ENCODE measurements at regions not wholly inside any gene's neighbourhood (a gene's known extent, or its start where the extent isn't known, plus 50 kb on each side); places are given as distances from the start of the nearest gene placed in this dataset.

- TF ChIP-seq CTCF (tag by site-specific recombination; IDR thresholded peaks at IDR 0.05) (no peak), ZNF280D (tag by site-specific recombination; IDR thresholded peaks at IDR 0.05) (no peak), MYNN (tag by site-specific recombination; IDR thresholded peaks at IDR 0.05; ENCODE audit: borderline replicate concordance) (no peak), YY2 (tag by site-specific recombination; IDR thresholded peaks at IDR 0.05) (no peak), ZFP37 (tag by site-specific recombination; IDR thresholded peaks at IDR 0.05) (no peak)
These were observed 255.4 kb downstream of the TBX18 start for GRCh38 chr6:84508981-84509380.

All from HEK293 (cell line).